Smooth muscle cell (in vitro differentiated cells): ENCODE measurements at regions not wholly inside any gene's neighbourhood (a gene's known extent, or its start where the extent isn't known, plus 50 kb on each side); places are given as distances from the start of the nearest gene placed in this dataset.

Experiments
- DNase-seq: peaks from one replicate; lab custom pipeline; 2025; ENCODE audit not compliant: unreplicated experiment; lab: John Stamatoyannopoulos, UW
- H2AFZ ChIP-seq: fragments of 200-600 bp; sonication (generic); 2 replicates; pipeline ENCODE4 v1.6.0; 2016; ENCODE audit warnings: antibody characterized with exemption, low read depth, mild to moderate bottlenecking
- H3F3A ChIP-seq: fragments of 200-600 bp; sonication (generic); 2 replicates; pipeline ENCODE4 v1.6.0; 2017; ENCODE audit warnings: antibody characterized with exemption, low read depth
- H3K27ac ChIP-seq: fragments of 200-600 bp; sonication (generic); 2 replicates; pipeline ENCODE4 v1.5.1; 2016; ENCODE audit warnings: low read depth, mild to moderate bottlenecking
- H3K27me3 ChIP-seq: fragments of 200-600 bp; sonication (generic); 2 replicates; pipeline ENCODE4 v1.6.1; 2016; ENCODE audit warnings: low read depth, mild to moderate bottlenecking
- H3K36me3 ChIP-seq: fragments of 200-600 bp; sonication (generic); 2 replicates; pipeline ENCODE4 v1.5.1; 2016; ENCODE audit warnings: low read depth
- H3K4me1 ChIP-seq: fragments of 200-600 bp; sonication (generic); 2 replicates; pipeline ENCODE4 v1.5.1; 2016; ENCODE audit warnings: low read depth
- H3K4me2 ChIP-seq: fragments of 200-600 bp; sonication (generic); 2 replicates; pipeline ENCODE4 v1.6.0; 2016; ENCODE audit warnings: mild to moderate bottlenecking
- H3K4me3 ChIP-seq: fragments of 200-600 bp; sonication (generic); 2 replicates; pipeline ENCODE4 v1.5.1; 2016; ENCODE audit warnings: mild to moderate bottlenecking
- H3K79me2 ChIP-seq: fragments of 200-600 bp; sonication (generic); 2 replicates; pipeline ENCODE4 v1.6.0; 2016; ENCODE audit warnings: low read depth, mild to moderate bottlenecking
- H3K9ac ChIP-seq: fragments of 200-600 bp; sonication (generic); 2 replicates; pipeline ENCODE4 v1.6.0; 2016; ENCODE audit warnings: low read depth
- H3K9me3 ChIP-seq: fragments of 200-600 bp; sonication (generic); replicated peaks from 2 replicates; pipeline ENCODE4 v1.5.1; 2016; ENCODE audit warnings: low read depth
- H4K20me1 ChIP-seq: fragments of 200-600 bp; sonication (generic); 2 replicates; pipeline ENCODE4 v1.6.0; 2016; ENCODE audit warnings: low read depth
- WGBS: methylation state at CpG from one replicate; pipeline ENCODE4 v1.1.7; 2016; ENCODE audit warnings: low lambda C conversion rate; 5-methylcytosine and 5-hydroxymethylcytosine counted together
- TF ChIP-seq, protein P1 (sequence below): fragments of 200-600 bp; sonication (generic); IDR thresholded peaks from 2 replicates; pipeline ENCODE4 v1.5.1; 2017; ENCODE audit warnings: borderline replicate concordance, mild to moderate bottlenecking, antibody characterized with exemption; ENCODE audit not compliant: insufficient read depth, poor library complexity, severe bottlenecking

DNA sequence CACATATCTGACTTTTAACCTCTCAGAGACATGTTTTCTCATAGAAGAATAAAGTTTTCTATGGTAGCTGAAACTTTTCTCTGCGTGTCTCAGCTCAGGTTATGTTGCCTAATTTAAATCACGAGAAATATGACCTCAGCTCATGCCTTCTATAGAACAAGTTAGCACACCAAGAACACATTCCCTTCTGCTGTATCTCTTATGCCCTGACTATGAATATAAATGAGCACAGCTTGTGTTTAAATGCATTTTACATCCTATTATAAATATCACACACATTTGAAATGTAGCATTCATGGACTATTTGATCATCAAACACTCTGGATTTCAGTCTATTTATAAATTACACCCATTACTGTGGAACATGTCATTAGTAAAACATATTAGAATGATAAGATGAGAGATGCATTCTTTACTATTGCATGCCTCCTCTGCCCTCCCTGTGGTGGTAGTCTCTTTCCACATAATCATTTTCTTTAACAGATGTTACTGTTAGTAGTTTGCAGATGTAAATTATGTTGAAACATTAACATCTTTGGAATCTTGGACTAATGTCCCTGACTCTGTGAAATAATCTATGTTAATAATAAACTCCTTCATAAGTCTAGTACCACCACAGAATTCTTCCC lies 2044.9 kb upstream of the PCDH20 start:
- H3K4me2 ChIP-seq: no peak overlapping the region
- H3K27me3 ChIP-seq: no peaks in the 10 kb centered on the region
- no peaks in the 10 kb centered on the region for H3F3A ChIP-seq
- H2AFZ ChIP-seq: peak overlapping the region; percentile 12
- H4K20me1 ChIP-seq: no peaks in the 10 kb centered on the region
- TF ChIP-seq, protein P1, sequence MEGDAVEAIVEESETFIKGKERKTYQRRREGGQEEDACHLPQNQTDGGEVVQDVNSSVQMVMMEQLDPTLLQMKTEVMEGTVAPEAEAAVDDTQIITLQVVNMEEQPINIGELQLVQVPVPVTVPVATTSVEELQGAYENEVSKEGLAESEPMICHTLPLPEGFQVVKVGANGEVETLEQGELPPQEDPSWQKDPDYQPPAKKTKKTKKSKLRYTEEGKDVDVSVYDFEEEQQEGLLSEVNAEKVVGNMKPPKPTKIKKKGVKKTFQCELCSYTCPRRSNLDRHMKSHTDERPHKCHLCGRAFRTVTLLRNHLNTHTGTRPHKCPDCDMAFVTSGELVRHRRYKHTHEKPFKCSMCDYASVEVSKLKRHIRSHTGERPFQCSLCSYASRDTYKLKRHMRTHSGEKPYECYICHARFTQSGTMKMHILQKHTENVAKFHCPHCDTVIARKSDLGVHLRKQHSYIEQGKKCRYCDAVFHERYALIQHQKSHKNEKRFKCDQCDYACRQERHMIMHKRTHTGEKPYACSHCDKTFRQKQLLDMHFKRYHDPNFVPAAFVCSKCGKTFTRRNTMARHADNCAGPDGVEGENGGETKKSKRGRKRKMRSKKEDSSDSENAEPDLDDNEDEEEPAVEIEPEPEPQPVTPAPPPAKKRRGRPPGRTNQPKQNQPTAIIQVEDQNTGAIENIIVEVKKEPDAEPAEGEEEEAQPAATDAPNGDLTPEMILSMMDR: no peak
- WGBS: 97% methylated on average over 2 of the region's 2 CpGs
- DNase-seq: no peak
- H3K4me1 ChIP-seq: no peaks in the 10 kb centered on the region
- no peaks in the 10 kb centered on the region for H3K79me2 ChIP-seq
- H3K27ac ChIP-seq: no peak overlapping the region
- no peak overlapping the region for H3K9ac ChIP-seq
- H3K4me3 ChIP-seq: no peak overlapping the region
- H3K36me3 ChIP-seq: no peaks in the 10 kb centered on the region
- H3K9me3 ChIP-seq: no peaks in the 10 kb centered on the region

DNA sequence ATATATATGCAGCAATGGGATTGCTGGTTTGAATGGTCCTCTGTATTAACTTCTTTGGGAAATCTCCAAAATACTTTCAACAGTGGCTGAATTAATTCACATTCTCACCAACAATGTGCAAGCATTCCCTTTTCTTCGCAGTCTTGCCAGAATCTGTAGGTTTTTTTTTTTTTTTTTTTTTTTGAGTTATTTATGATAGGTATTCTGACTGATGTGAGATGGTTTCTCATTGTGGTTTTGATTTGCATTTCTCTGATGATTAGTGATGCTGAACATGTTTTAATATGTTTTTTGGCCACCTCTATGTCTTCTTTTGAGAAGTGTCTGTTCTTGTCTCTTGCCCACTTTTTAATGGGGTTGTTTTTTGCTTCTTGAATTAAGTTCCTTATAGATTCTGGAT lies 2041.5 kb upstream of the PCDH20 start:
- Histone ChIP-seq H2AFZ (no peak overlapping the region), H3K36me3 (no peaks in the 10 kb centered on the region)
- WGBS: 96% methylated on average over 1 of the region's 1 CpG

DNA sequence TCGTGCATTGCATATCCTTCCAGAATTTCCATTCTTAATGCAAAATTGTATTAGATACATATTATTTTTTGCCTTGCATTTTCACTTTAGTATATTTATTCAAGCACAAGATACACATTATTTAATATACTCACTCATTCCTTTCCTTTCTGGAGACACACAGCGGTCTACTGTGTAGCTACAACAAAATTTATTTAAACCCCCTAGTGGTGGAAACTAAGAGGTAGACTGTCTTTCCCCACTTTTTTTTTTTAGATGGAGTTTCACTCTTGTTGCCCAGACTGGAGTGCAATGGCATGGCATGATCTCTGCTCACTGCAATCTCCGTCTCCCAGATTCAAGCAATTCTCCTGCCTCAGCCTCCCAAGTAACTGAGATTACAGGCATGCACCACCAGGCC lies 2040.3 kb upstream of the PCDH20 start:
- Histone ChIP-seq H4K20me1 (no peaks in the 10 kb centered on the region), H2AFZ (no peak overlapping the region), H3K4me1 (no peaks in the 10 kb centered on the region), H3K9ac (no peak overlapping the region), H3K9me3 (no peaks in the 10 kb centered on the region), H3K27me3 (no peaks in the 10 kb centered on the region), H3K27ac (no peak overlapping the region), H3K36me3 (no peaks in the 10 kb centered on the region), H3F3A (no peaks in the 10 kb centered on the region), H3K4me2 (no peak overlapping the region), H3K4me3 (no peak overlapping the region), H3K79me2 (no peaks in the 10 kb centered on the region)
- 56% methylated on average over 3 of the region's 3 CpGs for WGBS
- TF ChIP-seq, protein P1: peak; percentile 34
- DNase-seq: no peak

More for the DNA sequence above, 2041.5 kb upstream of the PCDH20 start:
- H3K27me3 ChIP-seq: no peaks in the 10 kb centered on the region
- H3K4me3 ChIP-seq: no peak overlapping the region
- no peak for DNase-seq
- H3K9ac ChIP-seq: no peak overlapping the region
- no peaks in the 10 kb centered on the region for H3K4me1 ChIP-seq
- no peaks in the 10 kb centered on the region for H4K20me1 ChIP-seq
- H3K4me2 ChIP-seq: no peak overlapping the region
- H3K27ac ChIP-seq: no peak overlapping the region
- TF ChIP-seq, protein P1: no peak
- H3F3A ChIP-seq: no peaks in the 10 kb centered on the region
- no peaks in the 10 kb centered on the region for H3K79me2 ChIP-seq
- no peaks in the 10 kb centered on the region for H3K9me3 ChIP-seq

DNA sequence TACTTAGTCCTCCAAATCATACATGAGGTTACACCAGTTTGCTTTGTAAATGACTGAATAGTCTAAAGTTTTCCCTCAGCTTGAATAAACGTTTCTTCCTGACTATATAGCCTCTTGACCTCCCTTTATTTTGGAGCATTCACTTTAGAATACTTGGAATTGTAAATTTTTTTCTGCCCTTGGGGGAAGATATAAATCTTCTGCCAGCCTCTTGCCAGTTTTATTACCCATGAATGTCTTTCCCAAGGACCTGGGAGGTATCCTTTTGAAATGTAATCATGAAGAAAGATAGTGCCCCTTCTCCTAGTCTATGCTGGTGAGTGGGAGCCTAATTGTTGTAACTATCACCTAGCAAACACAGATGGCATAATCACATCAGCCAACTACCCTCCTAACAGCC lies 2033.9 kb upstream of the PCDH20 start:
- no peak overlapping the region for H3K4me3 ChIP-seq
- no peaks in the 10 kb centered on the region for H3K4me1 ChIP-seq
- H3K4me2 ChIP-seq: no peak overlapping the region
- H3K9ac ChIP-seq: no peak overlapping the region
- no peaks in the 10 kb centered on the region for H3K9me3 ChIP-seq
- TF ChIP-seq, protein P1: no peak
- H3K27me3 ChIP-seq: no peaks in the 10 kb centered on the region
- no peak overlapping the region for H3K27ac ChIP-seq
- H3K79me2 ChIP-seq: no peaks in the 10 kb centered on the region
- H3F3A ChIP-seq: no peaks in the 10 kb centered on the region
- H4K20me1 ChIP-seq: no peaks in the 10 kb centered on the region
- H3K36me3 ChIP-seq: no peaks in the 10 kb centered on the region
- no peak overlapping the region for H2AFZ ChIP-seq
- no peak for DNase-seq
- WGBS: 36% methylated on average over 1 of the region's 1 CpG
